ENCODE measurements at regions not wholly inside any gene's neighbourhood (a gene's known extent, or its start where the extent isn't known, plus 50 kb on each side); places are given as distances from the start of the nearest gene placed in this dataset.

- no peak overlapping the region for H3K4me3 Mint-ChIP-seq (ENCODE audit: unreplicated experiment)
- TF ChIP-seq CTCF (IDR thresholded peaks at IDR 0.05), result no peak
- DNase-seq (ENCODE audit: extremely low spot score, unreplicated experiment), result peak; percentile 56
- peak overlapping the region; percentile 82 for H3K27ac Mint-ChIP-seq (ENCODE audit: unreplicated experiment)
- H3K9me3 Mint-ChIP-seq (ENCODE audit: unreplicated experiment), result no peaks in the 10 kb centered on the region
- H3K36me3 Mint-ChIP-seq (ENCODE audit: unreplicated experiment), result no peaks in the 10 kb centered on the region
- no peaks in the 10 kb centered on the region for H3K27me3 Mint-ChIP-seq (ENCODE audit: unreplicated experiment)
- H3K4me1 Mint-ChIP-seq (ENCODE audit: unreplicated experiment), result peaks cover 30% of the 10 kb centered on the region
These were observed 121.6 kb upstream of the TRIM2 start for GRCh38 chr4:153082322-153083301.

- peak overlapping the region; percentile 82 for H3K27ac Mint-ChIP-seq (ENCODE audit: unreplicated experiment)
- H3K4me3 Mint-ChIP-seq (ENCODE audit: unreplicated experiment), result peak overlapping the region; percentile 20
- peaks cover 30% of the 10 kb centered on the region for H3K4me1 Mint-ChIP-seq (ENCODE audit: unreplicated experiment)
- peak; percentile 82 for TF ChIP-seq CTCF (IDR thresholded peaks at IDR 0.05)
- no peaks in the 10 kb centered on the region for H3K36me3 Mint-ChIP-seq (ENCODE audit: unreplicated experiment)
- DNase-seq (ENCODE audit: extremely low spot score, unreplicated experiment), result no peak
- H3K27me3 Mint-ChIP-seq (ENCODE audit: unreplicated experiment), result no peaks in the 10 kb centered on the region
- no peaks in the 10 kb centered on the region for H3K9me3 Mint-ChIP-seq (ENCODE audit: unreplicated experiment)
These were observed 120.7 kb upstream of the TRIM2 start for GRCh38 chr4:153083447-153083947.

- Mint-ChIP-seq H3K36me3 (ENCODE audit: unreplicated experiment) (no peaks in the 10 kb centered on the region), H3K4me3 (ENCODE audit: unreplicated experiment) (no peak overlapping the region), H3K27ac (ENCODE audit: unreplicated experiment) (peak overlapping the region; percentile 15), H3K9me3 (ENCODE audit: unreplicated experiment) (no peaks in the 10 kb centered on the region), H3K4me1 (ENCODE audit: unreplicated experiment) (peaks cover 34% of the 10 kb centered on the region), H3K27me3 (ENCODE audit: unreplicated experiment) (no peaks in the 10 kb centered on the region)
- DNase-seq (ENCODE audit: extremely low spot score, unreplicated experiment), result no peak
- TF ChIP-seq CTCF (IDR thresholded peaks at IDR 0.05), result no peak
These were observed 119.8 kb upstream of the TRIM2 start for GRCh38 chr4:153084224-153084979.

GRCh38 chr4:153084980-153085630 is 119.1 kb upstream of the TRIM2 start:
- peak; percentile 98 for TF ChIP-seq CTCF (IDR thresholded peaks at IDR 0.05)
- DNase-seq (ENCODE audit: extremely low spot score, unreplicated experiment), result peak; percentile 94
- H3K27ac Mint-ChIP-seq (ENCODE audit: unreplicated experiment), result peak overlapping the region; percentile 36
- H3K4me3 Mint-ChIP-seq (ENCODE audit: unreplicated experiment), result no peak overlapping the region
- no peaks in the 10 kb centered on the region for H3K36me3 Mint-ChIP-seq (ENCODE audit: unreplicated experiment)
- no peaks in the 10 kb centered on the region for H3K9me3 Mint-ChIP-seq (ENCODE audit: unreplicated experiment)
- H3K27me3 Mint-ChIP-seq (ENCODE audit: unreplicated experiment), result no peaks in the 10 kb centered on the region
- peaks cover 35% of the 10 kb centered on the region for H3K4me1 Mint-ChIP-seq (ENCODE audit: unreplicated experiment)

Data from osteocyte (in vitro differentiated cells).